Body of pancreas (tissue), 4 donors: ENCODE measurements at regions not wholly inside any gene's neighbourhood (a gene's known extent, or its start where the extent isn't known, plus 50 kb on each side); places are given as distances from the start of the nearest gene placed in this dataset.

Source experiments
- POLR2A ChIP-seq, 3 donors: fragments of 450-650 bp; IDR thresholded peaks; one replicate each; pipeline ENCODE4 v1.6.1; 2016; ENCODE audit warnings: antibody characterized with exemption in 3 of 3, mild to moderate bottlenecking in 2 of 3
- TF ChIP-seq, protein P1 (sequence below), 7 experiments: fragments of 450-650 bp in 4 of 7; fragments of 200-600 bp in 3 of 7; sonication (generic) in 3 of 7; IDR thresholded peaks; one replicate each; pipeline ENCODE4 v1.5.1; 2016 to 2019; ENCODE audit warnings: antibody characterized with exemption in 7 of 7

DNA sequence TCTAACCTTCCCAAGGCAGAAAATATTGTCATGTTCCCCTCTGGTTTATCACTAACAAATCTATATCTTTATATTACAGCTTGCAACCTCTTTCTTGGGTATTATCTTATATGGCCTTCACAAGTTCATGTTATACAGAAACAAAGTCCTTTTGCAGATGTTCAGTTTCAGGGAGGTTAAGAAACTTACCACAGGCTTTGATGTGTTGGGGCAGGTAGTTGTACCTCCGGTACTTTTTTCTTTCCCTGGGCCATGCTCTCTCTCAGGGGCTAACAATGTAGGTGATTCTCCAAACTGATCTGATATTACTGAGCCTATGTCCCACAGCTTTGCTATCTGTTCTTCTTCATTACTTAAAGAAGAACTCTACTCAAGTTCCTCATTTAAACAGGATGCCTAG, 548.9 kb upstream of the SYT4 start:
- TF ChIP-seq, protein P1, sequence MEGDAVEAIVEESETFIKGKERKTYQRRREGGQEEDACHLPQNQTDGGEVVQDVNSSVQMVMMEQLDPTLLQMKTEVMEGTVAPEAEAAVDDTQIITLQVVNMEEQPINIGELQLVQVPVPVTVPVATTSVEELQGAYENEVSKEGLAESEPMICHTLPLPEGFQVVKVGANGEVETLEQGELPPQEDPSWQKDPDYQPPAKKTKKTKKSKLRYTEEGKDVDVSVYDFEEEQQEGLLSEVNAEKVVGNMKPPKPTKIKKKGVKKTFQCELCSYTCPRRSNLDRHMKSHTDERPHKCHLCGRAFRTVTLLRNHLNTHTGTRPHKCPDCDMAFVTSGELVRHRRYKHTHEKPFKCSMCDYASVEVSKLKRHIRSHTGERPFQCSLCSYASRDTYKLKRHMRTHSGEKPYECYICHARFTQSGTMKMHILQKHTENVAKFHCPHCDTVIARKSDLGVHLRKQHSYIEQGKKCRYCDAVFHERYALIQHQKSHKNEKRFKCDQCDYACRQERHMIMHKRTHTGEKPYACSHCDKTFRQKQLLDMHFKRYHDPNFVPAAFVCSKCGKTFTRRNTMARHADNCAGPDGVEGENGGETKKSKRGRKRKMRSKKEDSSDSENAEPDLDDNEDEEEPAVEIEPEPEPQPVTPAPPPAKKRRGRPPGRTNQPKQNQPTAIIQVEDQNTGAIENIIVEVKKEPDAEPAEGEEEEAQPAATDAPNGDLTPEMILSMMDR (IDR thresholded peaks at IDR 0.05), result no peak
- no peak for TF ChIP-seq POLR2A (IDR thresholded peaks at IDR 0.05)
